Esophagus squamous epithelium (tissue), 5 donors: ENCODE measurements at regions not wholly inside any gene's neighbourhood (a gene's known extent, or its start where the extent isn't known, plus 50 kb on each side); places are given as distances from the start of the nearest gene placed in this dataset.

Experiments
- DNase-seq: peaks from one replicate; lab custom pipeline; 2025; lab: John Stamatoyannopoulos, UW
- H3K27ac ChIP-seq, 4 donors: fragments of 200-600 bp; sonication (generic); one replicate each; pipeline ENCODE4 v1.5.1; 2016 to 2019; ENCODE audit warnings: mild to moderate bottlenecking in 1 of 4
- H3K27me3 ChIP-seq, 4 donors: fragments of 200-600 bp; sonication (generic); 1 replicate in 3 of 4; 2 replicates in 1 of 4; pipeline versions ENCODE4 v1.5.1 to v1.6.0; 2017 to 2021; ENCODE audit warnings: antibody characterized with exemption in 1 of 4
- H3K36me3 ChIP-seq, 3 donors: fragments of 200-600 bp; sonication (generic); one replicate each; pipeline ENCODE4 v1.5.1; 2016 to 2019
- H3K4me1 ChIP-seq, 3 donors: fragments of 200-600 bp; sonication (generic); one replicate each; pipeline ENCODE4 v1.5.1; 2017 to 2019
- H3K4me3 ChIP-seq, 4 donors: fragments of 200-600 bp; sonication (generic); 1 replicate in 3 of 4; 2 replicates in 1 of 4; pipeline ENCODE4 v1.5.1; 2016 to 2019; ENCODE audit warnings: mild to moderate bottlenecking in 2 of 4, moderate library complexity in 1 of 4
- H3K9me3 ChIP-seq, 3 donors: fragments of 200-600 bp; sonication (generic); one replicate each; pipeline ENCODE4 v1.5.1; 2016 to 2019
- POLR2A ChIP-seq, 4 donors: fragments of 450-650 bp; IDR thresholded peaks; one replicate each; pipeline ENCODE4 v1.6.1; 2017; ENCODE audit warnings: antibody characterized with exemption in 4 of 4, mild to moderate bottlenecking in 4 of 4, moderate library complexity in 3 of 4
- WGBS, 2 donors: methylation state at CpG; one replicate each; pipeline ENCODE4 v1.1.5; 2018; 5-methylcytosine and 5-hydroxymethylcytosine counted together
- intact Hi-C: fragments of 100-400 bp; cut with DNase I; formaldehyde crosslinking; loops from one replicate; pipeline ENCODE4 v1.15.0; 2022
- TF ChIP-seq, protein P1 (sequence below), 6 experiments: fragments of 450-650 bp in 4 of 6; fragments of 200-600 bp in 2 of 6; sonication (generic) in 2 of 6; IDR thresholded peaks; one replicate each; pipeline ENCODE4 v1.5.1; 2016 to 2019; ENCODE audit warnings: antibody characterized with exemption in 6 of 6, mild to moderate bottlenecking in 4 of 6, moderate library complexity in 4 of 6
- donor health status: DM: yes; HTN: yes; CAD: no.

DNA sequence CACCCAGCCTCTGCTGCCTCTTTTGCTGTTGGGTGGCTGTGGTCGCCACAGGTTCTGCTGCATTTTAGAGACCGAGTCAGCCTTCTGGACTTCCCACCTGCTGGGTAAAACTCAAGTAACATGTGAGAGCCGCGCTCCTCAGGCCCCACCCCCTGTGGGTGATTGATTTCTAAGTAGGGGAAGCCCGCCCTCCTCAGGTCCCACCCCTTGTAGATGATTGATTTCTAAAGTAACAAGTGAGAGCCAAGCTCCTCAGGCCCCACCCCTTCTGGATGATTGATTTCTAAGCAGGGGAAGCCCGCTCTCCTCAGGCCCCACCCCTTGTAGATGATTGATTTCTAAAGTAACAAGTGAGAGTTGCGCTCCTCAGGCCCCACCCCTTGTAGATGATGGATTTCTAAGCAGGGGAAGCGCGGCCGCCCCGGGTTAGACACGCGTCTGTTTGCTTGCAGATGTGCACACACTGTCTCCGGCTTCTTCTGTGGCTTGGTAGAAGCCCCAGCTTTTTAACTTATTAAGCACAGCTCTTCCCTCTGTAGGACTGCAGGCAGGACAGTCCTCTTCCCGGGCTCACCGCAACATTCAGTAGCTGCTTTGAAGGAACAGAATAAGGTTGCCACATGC lies 83.4 kb downstream of the FAM43A start:
- H3K9me3 ChIP-seq: no peaks in the 10 kb centered on the region
- H3K27ac ChIP-seq: peak overlapping the region in 2 of 4 donors; percentile 46 to 59
- no peaks in the 10 kb centered on the region for H3K36me3 ChIP-seq
- peak in 1 of 4 donors; percentile 29 for TF ChIP-seq POLR2A (IDR thresholded peaks at IDR 0.05)
- TF ChIP-seq, protein P1, sequence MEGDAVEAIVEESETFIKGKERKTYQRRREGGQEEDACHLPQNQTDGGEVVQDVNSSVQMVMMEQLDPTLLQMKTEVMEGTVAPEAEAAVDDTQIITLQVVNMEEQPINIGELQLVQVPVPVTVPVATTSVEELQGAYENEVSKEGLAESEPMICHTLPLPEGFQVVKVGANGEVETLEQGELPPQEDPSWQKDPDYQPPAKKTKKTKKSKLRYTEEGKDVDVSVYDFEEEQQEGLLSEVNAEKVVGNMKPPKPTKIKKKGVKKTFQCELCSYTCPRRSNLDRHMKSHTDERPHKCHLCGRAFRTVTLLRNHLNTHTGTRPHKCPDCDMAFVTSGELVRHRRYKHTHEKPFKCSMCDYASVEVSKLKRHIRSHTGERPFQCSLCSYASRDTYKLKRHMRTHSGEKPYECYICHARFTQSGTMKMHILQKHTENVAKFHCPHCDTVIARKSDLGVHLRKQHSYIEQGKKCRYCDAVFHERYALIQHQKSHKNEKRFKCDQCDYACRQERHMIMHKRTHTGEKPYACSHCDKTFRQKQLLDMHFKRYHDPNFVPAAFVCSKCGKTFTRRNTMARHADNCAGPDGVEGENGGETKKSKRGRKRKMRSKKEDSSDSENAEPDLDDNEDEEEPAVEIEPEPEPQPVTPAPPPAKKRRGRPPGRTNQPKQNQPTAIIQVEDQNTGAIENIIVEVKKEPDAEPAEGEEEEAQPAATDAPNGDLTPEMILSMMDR (IDR thresholded peaks at IDR 0.05): peak in 1 of 6 experiments; percentile 5
- DNase-seq: peak; percentile 94
- H3K27me3 ChIP-seq: no peaks in the 10 kb centered on the region
- intact Hi-C loops: no loop called here
- peaks cover 16 to 44% (median 21%) of the 10 kb centered on the region in 3 donors for H3K4me1 ChIP-seq
- WGBS, 2 donors: 0 to 3% methylated on average over 11 to 13 of the region's 16 CpGs
- peak overlapping the region; percentile 12 to 64 (median 36) for H3K4me3 ChIP-seq

DNA sequence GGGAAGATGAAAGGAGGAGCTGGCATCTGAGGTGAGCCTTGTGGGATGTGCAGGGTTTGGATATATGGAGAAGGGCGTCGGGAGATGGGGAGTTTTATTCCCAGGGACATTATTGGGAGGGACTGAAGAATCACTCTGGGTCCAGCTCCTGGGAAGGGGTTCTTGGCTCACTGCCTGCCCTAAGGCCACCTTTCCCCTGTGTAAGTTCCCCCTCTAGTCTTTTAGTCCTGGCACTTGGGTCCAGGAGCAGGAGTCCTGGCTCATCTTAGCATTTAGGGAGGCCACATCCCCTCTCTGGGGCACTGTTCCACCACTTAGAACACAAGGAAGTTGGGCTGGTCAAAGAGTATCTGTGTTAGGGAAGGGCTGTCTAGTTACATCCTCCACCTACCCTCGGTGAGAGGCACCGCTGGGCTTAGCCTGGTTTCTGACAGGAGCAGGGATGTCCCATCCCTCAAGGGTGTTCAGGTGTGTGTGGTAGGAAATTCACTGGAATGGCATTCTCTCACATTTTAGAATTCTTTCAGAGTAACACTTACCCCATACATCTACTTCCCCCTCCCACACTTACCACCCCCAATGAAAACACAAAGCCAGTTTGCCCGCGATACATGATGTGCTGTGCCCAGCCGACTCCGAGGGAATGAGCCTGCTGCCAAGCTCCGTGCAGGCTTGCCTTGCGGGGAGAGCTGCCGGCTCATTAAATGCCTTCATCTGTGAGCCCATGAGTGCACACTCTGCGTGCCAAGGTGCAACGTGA lies 86.7 kb downstream of the FAM43A start:
- Histone ChIP-seq H3K36me3 (no peaks in the 10 kb centered on the region), H3K9me3 (no peaks in the 10 kb centered on the region), H3K4me3 (no peak overlapping the region), H3K4me1 (peaks cover 16 to 62% (median 21%) of the 10 kb centered on the region in 3 donors), H3K27ac (peak overlapping the region; percentile 29 to 69 (median 43)), H3K27me3 (no peaks in the 10 kb centered on the region)
- intact Hi-C loops: no loop called here
- TF ChIP-seq, protein P1 (IDR thresholded peaks at IDR 0.05): no peak
- TF ChIP-seq POLR2A (IDR thresholded peaks at IDR 0.05): no peak
- DNase-seq: no peak
- WGBS, 2 donors: 51 to 53% methylated on average over 9 to 12 of the region's 13 CpGs

DNA sequence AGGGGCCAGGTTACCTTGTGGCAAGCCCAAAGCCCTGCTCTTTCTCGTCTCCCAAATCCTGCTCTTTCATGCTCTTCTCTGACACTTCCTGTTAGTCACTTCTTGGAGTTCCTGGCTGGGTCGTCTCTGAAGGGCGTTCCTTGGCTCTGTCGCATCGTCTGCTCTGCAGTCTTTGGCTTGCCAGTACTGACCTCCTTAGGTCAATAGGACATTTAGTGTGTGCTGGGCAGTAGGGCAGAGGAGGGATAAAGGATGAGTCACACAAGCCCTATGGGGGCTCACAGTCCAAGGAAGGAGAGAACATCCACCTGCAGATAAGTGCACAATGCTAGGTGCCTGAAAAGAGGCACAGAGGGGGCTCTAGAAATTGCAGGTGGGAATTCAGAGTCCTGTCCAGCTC lies 87.5 kb downstream of the FAM43A start:
- no peaks in the 10 kb centered on the region for H3K9me3 ChIP-seq
- H3K27ac ChIP-seq: peak overlapping the region; percentile 29 to 69 (median 43)
- no peak for DNase-seq
- TF ChIP-seq, protein P1 (IDR thresholded peaks at IDR 0.05): no peak
- TF ChIP-seq POLR2A (IDR thresholded peaks at IDR 0.05): no peak
- H3K4me1 ChIP-seq: peaks cover 16 to 62% (median 21%) of the 10 kb centered on the region in 3 donors
- H3K36me3 ChIP-seq: no peaks in the 10 kb centered on the region
- 14 to 23% methylated on average over 5 of the region's 5 CpGs for WGBS, 2 donors
- H3K4me3 ChIP-seq: no peak overlapping the region
- H3K27me3 ChIP-seq: no peaks in the 10 kb centered on the region
- intact Hi-C loops: no loop called here

DNA sequence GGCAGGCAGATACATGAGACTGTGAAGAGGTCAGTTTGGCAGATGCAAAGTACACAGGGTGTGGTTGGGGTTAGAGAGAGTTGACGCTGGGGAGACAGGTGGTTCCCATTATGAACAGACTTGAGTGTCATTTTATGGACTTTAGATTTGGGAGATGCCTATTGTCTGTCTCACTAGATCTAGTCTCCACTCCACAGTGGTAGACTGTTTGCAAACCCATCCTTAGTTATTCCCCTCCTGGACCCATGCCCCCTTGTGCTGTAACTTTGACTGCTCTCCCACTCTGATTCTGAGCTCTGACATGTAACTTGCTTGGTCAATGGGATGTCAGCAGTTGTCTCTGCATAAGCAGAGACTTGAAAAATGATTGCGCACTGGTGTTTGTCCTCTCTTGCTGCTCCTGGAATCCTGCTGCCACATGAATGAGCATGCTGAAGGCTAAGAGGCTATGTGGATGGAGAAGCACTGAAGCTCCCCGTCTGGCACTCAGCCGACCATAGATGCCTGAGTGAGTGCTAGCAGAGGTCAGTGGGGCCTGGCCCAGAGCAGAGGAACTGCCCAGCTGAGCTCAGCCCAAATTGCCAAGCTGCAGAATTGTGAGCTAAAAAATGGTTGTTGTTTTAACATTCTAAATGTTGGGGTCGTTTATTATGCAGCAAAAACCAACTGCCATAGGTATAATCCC lies 88.2 kb downstream of the FAM43A start:
- DNase-seq: no peak
- Histone ChIP-seq H3K36me3 (no peaks in the 10 kb centered on the region), H3K27me3 (no peaks in the 10 kb centered on the region), H3K9me3 (no peaks in the 10 kb centered on the region), H3K4me3 (no peak overlapping the region), H3K27ac (peak overlapping the region in 3 of 4 donors; percentile 12 to 69 (median 41)), H3K4me1 (peaks cover 16 to 57% (median 21%) of the 10 kb centered on the region in 3 donors)
- WGBS, 2 donors: 51 to 57% methylated on average over 5 of the region's 5 CpGs
- TF ChIP-seq, protein P1 (IDR thresholded peaks at IDR 0.05): no peak
- no peak for TF ChIP-seq POLR2A (IDR thresholded peaks at IDR 0.05)
- intact Hi-C loops: no loop called here
